HCT116 (cell line): ENCODE measurements at regions not wholly inside any gene's neighbourhood (a gene's known extent, or its start where the extent isn't known, plus 50 kb on each side); places are given as distances from the start of the nearest gene placed in this dataset.

Experiments used
- ATAC-seq: fragments of 200-7000 bp; cut with Tn5 transposase; 2 replicates; pipeline ENCODE4 v1.9.1; 2020; ENCODE audit warnings: mild to moderate bottlenecking, moderate library complexity
- BruUV-seq: library from RNA; stranded (reverse); fragments of 400-500 nt; replicated peaks from 2 replicates; lab custom pipeline; 2021; lab: Mats Ljungman, UMichigan
- CTCF ChIA-PET: fragments of 300-600 bp; sonication (Branson Sonifier 250); formaldehyde crosslinking; loops from one replicate; lab custom pipeline; 2021; ENCODE audit warnings: antibody characterized with exemption; lab: Charles Lee
- POLR2A ChIA-PET: fragments of 300-600, 350-600 bp; sonication (Branson Sonifier 250); formaldehyde crosslinking; loops from one replicate; lab custom pipeline; 2021; ENCODE audit warnings: antibody characterized with exemption; lab: Charles Lee
- RAD21 ChIA-PET, 2 experiments: fragments of 300-600 bp; sonication (Branson Sonifier 250); formaldehyde crosslinking; loops; one replicate each; lab custom pipeline; 2023; ENCODE audit warnings: low total read pairs in 2 of 2; ENCODE audit not compliant: uncharacterized antibody in 2 of 2, unreplicated experiment in 2 of 2, low non-redundant PET in 1 of 2; lab: Charles Lee
- DNase-seq: peaks from one replicate; pipeline ENCODE4 v3.0.0-alpha.2; 2010; ENCODE audit warnings: low read depth, low spot score
- H2AFZ ChIP-seq: fragments of 200-600 bp; shearing (Covaris generic), sonication (generic); 2 replicates; pipeline ENCODE4 v1.6.1; 2017; ENCODE audit warnings: low read depth, mixed run types, mixed read lengths, antibody characterized with exemption, low read length; ENCODE audit not compliant: poor library complexity, severe bottlenecking
- H3K27ac ChIP-seq: 2 replicates; pipeline ENCODE4 v1.5.1; 2012; ENCODE audit warnings: low read depth, low read length
- H3K27me3 ChIP-seq: fragments of 200-600 bp; sonication (generic); 2 replicates; pipeline ENCODE4 v1.6.1; 2016; ENCODE audit warnings: mixed run types, low read length, mixed read lengths; ENCODE audit not compliant: insufficient read depth
- H3K36me3 ChIP-seq, 2 experiments: fragments of 200-500 bp in 1 of 2; fragments of 200-600 bp in 1 of 2; sonication (Bioruptor generic) in 1 of 2; sonication (generic) in 1 of 2; 2 replicates each; pipeline versions ENCODE4 v1.5.1 to v1.6.1; 2014 to 2016; ENCODE audit warnings: low read length in 2 of 2, inconsistent platforms in 1 of 2, mixed read lengths in 1 of 2, mixed run types in 1 of 2; ENCODE audit not compliant: insufficient read depth in 2 of 2, control insufficient read depth in 1 of 2
- H3K4me1 ChIP-seq, 2 experiments: fragments of 200-600 bp in 1 of 2; sonication (generic) in 1 of 2; 2 replicates each; pipeline versions ENCODE4 v1.5.1 to v1.6.1; 2012 to 2017; ENCODE audit warnings: low read length in 2 of 2, inconsistent platforms in 1 of 2, mild to moderate bottlenecking in 1 of 2, mixed read lengths in 1 of 2, mixed run types in 1 of 2, moderate library complexity in 1 of 2; ENCODE audit not compliant: insufficient read depth in 2 of 2, control insufficient read depth in 1 of 2
- H3K4me2 ChIP-seq: fragments of 200-600 bp; sonication (generic); 2 replicates; pipeline ENCODE4 v1.6.1; 2017; ENCODE audit warnings: mixed run types, low read length, mixed read lengths
- H3K4me3 ChIP-seq, 2 experiments: fragments of 200-600 bp in 1 of 2; sonication (generic) in 1 of 2; replicated peaks in 1 of 2; 2 replicates each; pipeline ENCODE4 v1.5.1; 2011 to 2016; ENCODE audit warnings: low read length in 2 of 2, control low read depth in 1 of 2, low read depth in 1 of 2, mild to moderate bottlenecking in 1 of 2, mixed read lengths in 1 of 2, mixed run types in 1 of 2
- H3K79me2 ChIP-seq: fragments of 200-600 bp; sonication (generic); 2 replicates; pipeline ENCODE4 v1.6.1; 2017; ENCODE audit warnings: mild to moderate bottlenecking, mixed run types, low read length, moderate library complexity, mixed read lengths; ENCODE audit not compliant: insufficient read depth
- H3K9ac ChIP-seq: fragments of 200-600 bp; sonication (generic); 2 replicates; pipeline ENCODE4 v1.6.1; 2016; ENCODE audit warnings: low read length, mixed read lengths
- H3K9me2 ChIP-seq: fragments of 200-600 bp; sonication (generic), shearing (Covaris generic); 2 replicates; pipeline ENCODE4 v1.6.1; 2017; ENCODE audit warnings: mixed run types, mild to moderate bottlenecking, moderate library complexity; ENCODE audit not compliant: insufficient read depth
- H3K9me3 ChIP-seq, 2 experiments: fragments of 200-500 bp in 1 of 2; fragments of 200-600 bp in 1 of 2; sonication (Bioruptor generic) in 1 of 2; sonication (generic) in 1 of 2; 2 replicates each; pipeline ENCODE4 v1.6.1; 2014 to 2017; ENCODE audit warnings: low read length in 2 of 2, mixed read lengths in 2 of 2, inconsistent platforms in 1 of 2, low read depth in 1 of 2, mild to moderate bottlenecking in 1 of 2, mixed run types in 1 of 2, moderate library complexity in 1 of 2; ENCODE audit not compliant: control insufficient read depth in 1 of 2, insufficient read depth in 1 of 2
- H4K20me1 ChIP-seq: fragments of 200-600 bp; sonication (generic), shearing (Covaris generic); 2 replicates; pipeline ENCODE4 v1.6.1; 2017; ENCODE audit warnings: mixed run types, mild to moderate bottlenecking, moderate library complexity; ENCODE audit not compliant: insufficient read depth
- CBX3 ChIP-seq: IDR thresholded peaks from 2 replicates; pipeline ENCODE4 v1.6.1; 2012; ENCODE audit warnings: low read depth
- CTCF ChIP-seq, 3 experiments: fragments of 200-600 bp in 1 of 3; sonication (generic) in 1 of 3; IDR thresholded peaks in 2 of 3; conservative IDR thresholded peaks in 1 of 3; 2 replicates each; pipeline ENCODE4 v1.5.1; 2012 to 2017; ENCODE audit warnings: low read depth in 2 of 3, low read length in 2 of 3, antibody characterized with exemption in 1 of 3, borderline replicate concordance in 1 of 3, control low read depth in 1 of 3, mild to moderate bottlenecking in 1 of 3, mixed read lengths in 1 of 3, mixed run types in 1 of 3, moderate library complexity in 1 of 3; ENCODE audit not compliant: insufficient read depth in 1 of 3
- EGR1 ChIP-seq: IDR thresholded peaks from 2 replicates; pipeline ENCODE4 v1.6.1; 2012; ENCODE audit warnings: low read depth
- ELF1 ChIP-seq: IDR thresholded peaks from 2 replicates; pipeline ENCODE4 v1.6.1; 2012; ENCODE audit warnings: low read depth, borderline replicate concordance
- EZH2 ChIP-seq: fragments of 200-600 bp; sonication (generic); IDR thresholded peaks from 2 replicates; pipeline ENCODE4 v1.6.1; 2017; ENCODE audit warnings: antibody characterized with exemption, mixed run types
- FOSL1 ChIP-seq: IDR thresholded peaks from 2 replicates; pipeline ENCODE4 v1.6.1; 2012; ENCODE audit warnings: low read depth
- MAX ChIP-seq: IDR thresholded peaks from 2 replicates; pipeline ENCODE4 v1.6.1; 2012
- POLR2A ChIP-seq: IDR thresholded peaks from 2 replicates; pipeline ENCODE4 v1.7.0; 2011; ENCODE audit warnings: borderline replicate concordance; ENCODE audit not compliant: insufficient read depth, insufficient read length; ENCODE audit errors: extremely low read depth
- POLR2AphosphoS5 ChIP-seq: IDR thresholded peaks from 2 replicates; pipeline ENCODE4 v1.6.1; 2011; ENCODE audit warnings: mild to moderate bottlenecking, low read depth, low read length, moderate library complexity
- SIN3A ChIP-seq: IDR thresholded peaks from 2 replicates; pipeline ENCODE4 v1.6.1; 2012; ENCODE audit warnings: low read depth
- SP1 ChIP-seq: IDR thresholded peaks from 2 replicates; pipeline ENCODE4 v1.6.1; 2012; ENCODE audit warnings: low read depth
- SRF ChIP-seq: IDR thresholded peaks from 2 replicates; pipeline ENCODE4 v1.6.1; 2012; ENCODE audit warnings: low read depth
- TCF7L2 ChIP-seq: IDR thresholded peaks from 2 replicates; pipeline ENCODE4 v1.7.0; 2011; ENCODE audit warnings: borderline replicate concordance, inconsistent platforms; ENCODE audit not compliant: insufficient read depth, insufficient read length; ENCODE audit errors: extremely low read depth
- ZBTB33 ChIP-seq: IDR thresholded peaks from 2 replicates; pipeline ENCODE4 v1.6.1; 2011; ENCODE audit warnings: mild to moderate bottlenecking, low read length, moderate library complexity; ENCODE audit not compliant: insufficient replicate concordance; ENCODE audit errors: extremely low read depth
- ZNF274 ChIP-seq: fragments of 200-500 bp; sonication (Bioruptor generic); IDR thresholded peaks from 2 replicates; pipeline ENCODE4 v1.6.1; 2014; ENCODE audit warnings: mild to moderate bottlenecking, low read depth, low read length, inconsistent platforms
- intact Hi-C: fragments of 100-400 bp; cut with micrococcal nuclease; formaldehyde crosslinking; loops from 2 replicates; pipeline ENCODE4 v1.10.0; 2022
- TF ChIP-seq, protein P1 (sequence below): IDR thresholded peaks from 2 replicates; pipeline ENCODE4 v1.6.1; 2012

DNA sequence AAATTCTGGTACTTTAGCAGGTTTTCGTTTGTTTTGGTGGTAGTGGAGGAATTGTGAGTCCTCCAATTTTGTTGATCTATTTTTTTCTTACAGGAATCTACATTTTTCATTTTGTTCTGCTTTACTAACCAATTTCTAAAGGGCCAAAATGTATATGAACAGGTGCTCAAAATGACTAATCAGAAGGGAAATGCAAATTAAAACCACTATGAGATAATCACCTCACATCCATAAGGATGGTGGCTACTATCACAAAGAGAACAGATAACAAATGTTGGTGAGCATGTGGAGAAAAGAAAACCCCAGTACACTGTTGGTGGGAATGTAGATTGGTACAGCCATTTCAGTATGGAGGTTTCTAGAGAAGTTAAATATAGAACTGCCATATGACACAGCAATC, 134.2 kb downstream of the LMO4 start:
- CTCF ChIA-PET = no interaction called here
- no peaks in the 10 kb centered on the region for H3K9me3 ChIP-seq
- BruUV-seq = no TSS peak
- intact Hi-C loops = no loop called here
- H2AFZ ChIP-seq = no peak overlapping the region
- RAD21 ChIA-PET = no interaction called here
- no peak overlapping the region for H3K4me2 ChIP-seq
- H3K27ac ChIP-seq = no peak overlapping the region
- no peaks in the 10 kb centered on the region; the same call in 1 of the 2 replicates for H3K9me2 ChIP-seq
- no peaks in the 10 kb centered on the region for H3K4me1 ChIP-seq
- POLR2A ChIA-PET = no interaction called here
- H3K36me3 ChIP-seq = no peaks in the 10 kb centered on the region
- no peak overlapping the region for H3K4me3 ChIP-seq
- no peak overlapping the region for H3K9ac ChIP-seq
- H4K20me1 ChIP-seq = no peaks in the 10 kb centered on the region
- TF ChIP-seq POLR2AphosphoS5 (no peak), SIN3A (no peak), CBX3 (no peak), EZH2 (no peak), ELF1 (no peak), FOSL1 (no peak), TCF7L2 (no peak), EGR1 (no peak), POLR2A (no peak), SP1 (no peak), CTCF (IDR thresholded peaks at IDR 0.05 in 2 of 3, conservative IDR thresholded peaks at IDR 0.05 in 1 of 3; ENCODE audit: borderline replicate concordance in 1 of 3, insufficient read depth in 1 of 3, low read depth in 2 of 3, low read length in 2 of 3) (no peak), ZNF274 (no peak), ZBTB33 (no peak), SRF (no peak), MAX (no peak)
- TF ChIP-seq, protein P1, sequence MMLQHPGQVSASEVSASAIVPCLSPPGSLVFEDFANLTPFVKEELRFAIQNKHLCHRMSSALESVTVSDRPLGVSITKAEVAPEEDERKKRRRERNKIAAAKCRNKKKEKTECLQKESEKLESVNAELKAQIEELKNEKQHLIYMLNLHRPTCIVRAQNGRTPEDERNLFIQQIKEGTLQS = no peak
- DNase-seq (no peak), ATAC-seq (no peak)
- no peaks in the 10 kb centered on the region for H3K27me3 ChIP-seq
- no peaks in the 10 kb centered on the region for H3K79me2 ChIP-seq
